Rectal smooth muscle tissue (tissue), 1 donor: ENCODE measurements at regions not wholly inside any gene's neighbourhood (a gene's known extent, or its start where the extent isn't known, plus 50 kb on each side); places are given as distances from the start of the nearest gene placed in this dataset.

Experiments
- H3K27ac ChIP-seq: one replicate; pipeline ENCODE4 v1.7.0; 2013; ENCODE audit warnings: low read depth, low read length, inconsistent platforms
- H3K27me3 ChIP-seq: one replicate; pipeline ENCODE4 v1.7.0; 2013; ENCODE audit warnings: low read length; ENCODE audit not compliant: control insufficient read depth, insufficient read depth
- H3K36me3 ChIP-seq: one replicate; pipeline ENCODE4 v1.7.0; 2013; ENCODE audit warnings: low read length; ENCODE audit not compliant: control insufficient read depth, insufficient read depth
- H3K4me1 ChIP-seq: one replicate; pipeline ENCODE4 v1.7.0; 2013; ENCODE audit warnings: low read length; ENCODE audit not compliant: control insufficient read depth, insufficient read depth
- H3K4me3 ChIP-seq: one replicate; pipeline ENCODE4 v1.7.0; 2013; ENCODE audit warnings: low read length
- H3K9ac ChIP-seq: one replicate; pipeline ENCODE4 v1.7.0; 2013; ENCODE audit warnings: low read length

- no peak overlapping the region for H3K27ac ChIP-seq
These were observed 560.8 kb downstream of the MCTP2 start for GRCh38 chr15:94792196-94792595.

GRCh38 chr15:94793207-94793606 lies 561.8 kb downstream of the MCTP2 start:
- Histone ChIP-seq H3K4me3 (no peak overlapping the region), H3K27ac (no peak overlapping the region), H3K9ac (no peak overlapping the region), H3K4me1 (no peaks in the 10 kb centered on the region), H3K36me3 (no peaks in the 10 kb centered on the region), H3K27me3 (no peaks in the 10 kb centered on the region)

More at GRCh38 chr15:94792196-94792595, 560.8 kb downstream of the MCTP2 start:
- no peaks in the 10 kb centered on the region for H3K4me1 ChIP-seq
- no peak overlapping the region for H3K9ac ChIP-seq
- no peak overlapping the region for H3K4me3 ChIP-seq
- no peaks in the 10 kb centered on the region for H3K36me3 ChIP-seq
- H3K27me3 ChIP-seq, result no peaks in the 10 kb centered on the region

- H3K4me3 ChIP-seq, result no peak overlapping the region
- no peak overlapping the region for H3K9ac ChIP-seq
- H3K4me1 ChIP-seq, result no peaks in the 10 kb centered on the region
- H3K27ac ChIP-seq, result no peak overlapping the region
- no peaks in the 10 kb centered on the region for H3K27me3 ChIP-seq
- no peaks in the 10 kb centered on the region for H3K36me3 ChIP-seq
These were observed 562.3 kb downstream of the MCTP2 start for GRCh38 chr15:94793641-94794040.

GRCh38 chr15:94804613-94805012 lies 573.3 kb downstream of the MCTP2 start:
- Histone ChIP-seq H3K4me1 (no peaks in the 10 kb centered on the region), H3K36me3 (no peaks in the 10 kb centered on the region), H3K27ac (no peak overlapping the region), H3K4me3 (no peak overlapping the region), H3K27me3 (no peaks in the 10 kb centered on the region), H3K9ac (no peak overlapping the region)

GRCh38 chr15:94815110-94815731 lies 583.9 kb downstream of the MCTP2 start:
- no peak overlapping the region for H3K4me3 ChIP-seq
- H3K27ac ChIP-seq, result no peak overlapping the region
- no peaks in the 10 kb centered on the region for H3K4me1 ChIP-seq
- H3K36me3 ChIP-seq, result no peaks in the 10 kb centered on the region
- H3K27me3 ChIP-seq, result no peaks in the 10 kb centered on the region
- H3K9ac ChIP-seq, result no peak overlapping the region

GRCh38 chr15:94815914-94816313 lies 584.6 kb downstream of the MCTP2 start:
- Histone ChIP-seq H3K27ac (no peak overlapping the region), H3K4me1 (no peaks in the 10 kb centered on the region), H3K4me3 (no peak overlapping the region), H3K27me3 (no peaks in the 10 kb centered on the region), H3K9ac (no peak overlapping the region), H3K36me3 (no peaks in the 10 kb centered on the region)

- H3K4me3 ChIP-seq, result no peak overlapping the region
- H3K27me3 ChIP-seq, result no peaks in the 10 kb centered on the region
- no peak overlapping the region for H3K9ac ChIP-seq
- H3K36me3 ChIP-seq, result no peaks in the 10 kb centered on the region
- no peaks in the 10 kb centered on the region for H3K4me1 ChIP-seq
- H3K27ac ChIP-seq, result no peak overlapping the region
These were observed 598.8 kb downstream of the MCTP2 start for GRCh38 chr15:94829887-94830884.

- Histone ChIP-seq H3K27me3 (no peaks in the 10 kb centered on the region), H3K4me1 (no peaks in the 10 kb centered on the region), H3K4me3 (no peak overlapping the region), H3K27ac (no peak overlapping the region), H3K36me3 (no peaks in the 10 kb centered on the region), H3K9ac (no peak overlapping the region)
These were observed 602.6 kb downstream of the MCTP2 start for GRCh38 chr15:94834000-94834399.

- H3K36me3 ChIP-seq, result no peaks in the 10 kb centered on the region
- H3K27ac ChIP-seq, result no peak overlapping the region
- H3K4me1 ChIP-seq, result no peaks in the 10 kb centered on the region
- H3K27me3 ChIP-seq, result no peaks in the 10 kb centered on the region
- H3K4me3 ChIP-seq, result no peak overlapping the region
- no peak overlapping the region for H3K9ac ChIP-seq
These were observed 603.1 kb downstream of the MCTP2 start for GRCh38 chr15:94834494-94834893.

GRCh38 chr15:94838281-94838680 lies 606.9 kb downstream of the MCTP2 start:
- no peaks in the 10 kb centered on the region for H3K27me3 ChIP-seq
- no peaks in the 10 kb centered on the region for H3K36me3 ChIP-seq
- no peak overlapping the region for H3K9ac ChIP-seq
- H3K4me3 ChIP-seq, result no peak overlapping the region
- no peak overlapping the region for H3K27ac ChIP-seq
- H3K4me1 ChIP-seq, result no peaks in the 10 kb centered on the region

- Histone ChIP-seq H3K27ac (no peak overlapping the region), H3K9ac (no peak overlapping the region)
These were observed 609.7 kb downstream of the MCTP2 start for GRCh38 chr15:94840794-94841783.

GRCh38 chr15:94843060-94843459 lies 611.7 kb downstream of the MCTP2 start:
- Histone ChIP-seq H3K36me3 (no peaks in the 10 kb centered on the region), H3K4me3 (no peak overlapping the region), H3K27ac (no peak overlapping the region), H3K27me3 (no peaks in the 10 kb centered on the region), H3K4me1 (no peaks in the 10 kb centered on the region), H3K9ac (no peak overlapping the region)

More at GRCh38 chr15:94840794-94841783, 609.7 kb downstream of the MCTP2 start:
- Histone ChIP-seq H3K27me3 (no peaks in the 10 kb centered on the region), H3K36me3 (no peaks in the 10 kb centered on the region), H3K4me3 (peak overlapping the region; percentile 25), H3K4me1 (no peaks in the 10 kb centered on the region)
